K562 (cell line): ENCODE measurements at regions not wholly inside any gene's neighbourhood (a gene's known extent, or its start where the extent isn't known, plus 50 kb on each side); places are given as distances from the start of the nearest gene placed in this dataset.

Experiments
- ATAC-seq: fragments of 200-7000 bp; cut with Tn5 transposase; 3 replicates; pipeline ENCODE4 v1.9.1; 2020; ENCODE audit warnings: moderate library complexity
- BruUV-seq: library from RNA; stranded (reverse); fragments of 400-500 nt; replicated peaks from 2 replicates; lab custom pipeline; 2021; lab: Mats Ljungman, UMichigan
- CTCF ChIA-PET: fragments of 300-600 bp; formaldehyde crosslinking; extraction: SDS; loops from one replicate; lab custom pipeline; 2021; ENCODE audit warnings: low intra/inter-chr PET ratio; lab: Yijun Ruan, JAX
- POLR2A ChIA-PET: fragments of 300-600, 350-650 bp; sonication (Branson Sonifier 250); formaldehyde crosslinking; extraction: SDS; loops from one replicate; lab custom pipeline; 2021; ENCODE audit warnings: antibody characterized with exemption, inconsistent platforms; lab: Yijun Ruan, JAX
- DNase-seq, 4 experiments: peaks; one replicate each; pipeline versions ENCODE4 v3.0.0 to v3.0.0-alpha.2; 2011 to 2018; ENCODE audit warnings: low spot score in 3 of 4, mixed read lengths in 3 of 4; ENCODE audit errors: extremely low read depth in 1 of 4
- FAIRE-seq: peaks from 2 replicates; lab custom pipeline; 2011; peaks lifted over from hg19 to GRCh38; lab: Jason Lieb, UNC
- H2AFZ ChIP-seq: 2 replicates; pipeline ENCODE4 v1.6.0; 2011; ENCODE audit warnings: low read depth, low read length, control low read depth, inconsistent platforms
- H3K27ac ChIP-seq: fragments of 200-600 bp; 3 replicates; pipeline ENCODE4 v1.8.0; 2011; ENCODE audit warnings: low read depth, mild to moderate bottlenecking, control low read depth, inconsistent platforms, low read length, moderate library complexity, mixed read lengths; ENCODE audit errors: extremely low read depth
- H3K27me3 ChIP-seq, 2 experiments: fragments of 300-600 bp in 1 of 2; 2 replicates in 1 of 2; 3 replicates in 1 of 2; pipeline versions ENCODE4 v1.6.0 to v1.8.0; 2011; ENCODE audit warnings: inconsistent platforms in 2 of 2, low read length in 2 of 2, mild to moderate bottlenecking in 1 of 2, mixed read lengths in 1 of 2, moderate library complexity in 1 of 2; ENCODE audit not compliant: control insufficient read depth in 2 of 2, insufficient read depth in 2 of 2
- H3K36me3 ChIP-seq: fragments of 300-600 bp; 3 replicates; pipeline ENCODE4 v1.8.0; 2011; ENCODE audit warnings: mild to moderate bottlenecking, low read length, inconsistent platforms; ENCODE audit not compliant: control insufficient read depth, insufficient read depth
- H3K4me1 ChIP-seq, 2 experiments: fragments of 200-600 bp in 1 of 2; replicated peaks in 1 of 2; 2 replicates in 1 of 2; 3 replicates in 1 of 2; pipeline versions ENCODE4 v1.5.1 to v1.8.0; 2011; ENCODE audit warnings: inconsistent platforms in 2 of 2, low read length in 2 of 2, mild to moderate bottlenecking in 1 of 2, mixed read lengths in 1 of 2, moderate library complexity in 1 of 2; ENCODE audit not compliant: control insufficient read depth in 2 of 2, insufficient read depth in 2 of 2
- H3K4me2 ChIP-seq: 2 replicates; pipeline ENCODE4 v1.6.1; 2011; ENCODE audit warnings: low read length, control low read depth, inconsistent platforms, mixed read lengths; ENCODE audit not compliant: insufficient read depth
- H3K4me3 ChIP-seq: fragments of 200-600 bp; sonication (generic), shearing (Covaris generic); 2 replicates; pipeline ENCODE4 v1.5.1; 2016; ENCODE audit warnings: control low read depth, inconsistent platforms
- H3K79me2 ChIP-seq: fragments of 200-600 bp; 3 replicates; pipeline ENCODE4 v1.8.0; 2011; ENCODE audit warnings: low read length, inconsistent platforms; ENCODE audit not compliant: control insufficient read depth, insufficient read depth
- H3K9ac ChIP-seq, 2 experiments: 2 replicates each; pipeline versions ENCODE4 v1.6.0 to v1.6.1; 2011; ENCODE audit warnings: low read depth in 2 of 2, low read length in 2 of 2, control low read depth in 1 of 2, inconsistent platforms in 1 of 2, mild to moderate bottlenecking in 1 of 2, mixed read lengths in 1 of 2; ENCODE audit not compliant: insufficient read depth in 1 of 2
- H3K9me1 ChIP-seq: one replicate; pipeline ENCODE4 v1.6.0; 2011; ENCODE audit warnings: inconsistent platforms, mild to moderate bottlenecking, low read length, moderate library complexity; ENCODE audit not compliant: control insufficient read depth, insufficient read depth
- H3K9me3 ChIP-seq: replicated peaks from 2 replicates; pipeline ENCODE4 v1.5.1; 2011; ENCODE audit warnings: low read depth, low read length, inconsistent platforms; ENCODE audit not compliant: control insufficient read depth, insufficient read depth
- H4K20me1 ChIP-seq: replicated peaks from 2 replicates; pipeline ENCODE4 v1.6.1; 2011; ENCODE audit warnings: low read length, inconsistent platforms, mixed read lengths; ENCODE audit not compliant: control insufficient read depth, insufficient read depth
- GTF2B ChIP-seq: IDR thresholded peaks from 2 replicates; pipeline ENCODE4 v1.6.1; 2011; ENCODE audit not compliant: insufficient read length; ENCODE audit errors: extremely low read depth
- GTF2F1 ChIP-seq: IDR thresholded peaks from 2 replicates; pipeline ENCODE4 v1.6.1; 2011; ENCODE audit warnings: low read depth, low read length, improper control_type of control experiment
- HDAC6 ChIP-seq: IDR thresholded peaks from 2 replicates; pipeline ENCODE4 v1.6.1; 2012; ENCODE audit warnings: low read depth, mild to moderate bottlenecking, control low read depth, inconsistent platforms, low read length, moderate library complexity
- HSF4 ChIP-seq: fragments of 250-450 bp; sonication (Bioruptor Pico); IDR thresholded peaks from 2 replicates; pipeline ENCODE4 v2.1.2; 2022; ENCODE audit warnings: mild to moderate bottlenecking, moderate library complexity, borderline replicate concordance
- IRF2 ChIP-seq: sonication (generic); formaldehyde crosslinking; IDR thresholded peaks from 2 replicates; pipeline ENCODE4 v1.8.1; 2022; ENCODE audit warnings: mild to moderate bottlenecking, missing genetic modification reagents
- L3MBTL2 ChIP-seq: fragments of 450-650 bp; IDR thresholded peaks from 2 replicates; pipeline ENCODE4 v1.6.1; 2016; ENCODE audit warnings: mild to moderate bottlenecking, moderate library complexity
- NBN ChIP-seq: fragments of 450-650 bp; IDR thresholded peaks from 2 replicates; pipeline ENCODE4 v1.6.1; 2016; ENCODE audit warnings: low read depth, mild to moderate bottlenecking
- NCOA2 ChIP-seq, 2 experiments: fragments of 450-650 bp; IDR thresholded peaks; 2 replicates each; pipeline ENCODE4 v1.6.1; 2018; ENCODE audit warnings: mild to moderate bottlenecking in 2 of 2, moderate library complexity in 1 of 2; ENCODE audit not compliant: partially characterized antibody in 2 of 2
- PRPF4 ChIP-seq: fragments of 200-400 bp; formaldehyde crosslinking; IDR thresholded peaks from one replicate; pipeline ENCODE4 v1.6.1; 2017; ENCODE audit warnings: low read length, low read depth, mild to moderate bottlenecking; ENCODE audit not compliant: insufficient read depth, poor library complexity, severe bottlenecking
- RNF219 ChIP-seq: fragments of 250-450 bp; sonication (Bioruptor Pico); IDR thresholded peaks from 2 replicates; pipeline ENCODE4 v1.5.0; 2022; ENCODE audit warnings: mild to moderate bottlenecking
- TFE3 ChIP-seq: fragments of 450-650 bp; formaldehyde crosslinking; IDR thresholded peaks from 2 replicates; pipeline ENCODE4 v1.4.0; 2020; ENCODE audit warnings: mild to moderate bottlenecking, mixed read lengths
- ZKSCAN3 ChIP-seq: fragments of 250-450 bp; sonication (Bioruptor Pico); IDR thresholded peaks from 2 replicates; pipeline ENCODE4 v1.4.0; 2020
- ZNF274 ChIP-seq: IDR thresholded peaks from 2 replicates; pipeline ENCODE4 v1.6.1; 2011; ENCODE audit warnings: low read depth, mild to moderate bottlenecking, low read length, moderate library complexity, borderline replicate concordance
- ZNF561 ChIP-seq: fragments of 450-650 bp; formaldehyde crosslinking; conservative IDR thresholded peaks from 2 replicates; pipeline ENCODE4 v1.4.0; 2020; ENCODE audit warnings: mild to moderate bottlenecking, moderate library complexity
- WGBS: fragments of 100-300 bp; shearing (Covaris generic); methylation state at CpG from one replicate; pipeline ENCODE4 v1.1.6; 2016; ENCODE audit warnings: low coverage, mixed read lengths; ENCODE audit not compliant: insufficient coverage; ENCODE audit errors: missing lambda C conversion rate; 5-methylcytosine and 5-hydroxymethylcytosine counted together
- in situ Hi-C: fragments of 300-500 bp; cut with MboI; formaldehyde crosslinking; loops from 4 replicates; pipeline ENCODE4 v1.15.0; 2018; ENCODE audit warnings: inconsistent platforms, mixed read lengths
- intact Hi-C: fragments of 100-400 bp; cut with micrococcal nuclease; formaldehyde crosslinking; loops from 2 replicates; pipeline ENCODE4 v1.14.2; 2022

GRCh38 chr6:21861942-21862341 lies 268.4 kb downstream of the SOX4 start (continued):
- TF ChIP-seq ZNF274 (no peak), PRPF4 (no peak)

- Histone ChIP-seq H3K27ac (no peak overlapping the region), H3K4me1 (no peaks in the 10 kb centered on the region), H3K27me3 (peaks cover 10 to 31% of the 10 kb centered on the region in 2 experiments; a peak in 4 of 5 replicates), H3K9me3 (no peaks in the 10 kb centered on the region), H4K20me1 (no peaks in the 10 kb centered on the region; the same call in 1 of the 2 replicates), H3K4me2 (no peak overlapping the region), H3K36me3 (no peaks in the 10 kb centered on the region), H3K9ac (no peak overlapping the region), H2AFZ (no peak overlapping the region), H3K4me3 (no peak overlapping the region), H3K79me2 (no peaks in the 10 kb centered on the region), H3K9me1 (no peaks in the 10 kb centered on the region)
- FAIRE-seq, result no peak
- DNase-seq, result no peak
- ChIA-PET CTCF (interaction anchor here (0.7 kb wide), 1 partner anchor 875 kb away, joined by 6 read pairs; no protein-coding TSS in a partner anchor), POLR2A (interaction anchor here (1.9 kb wide), 1 partner anchor 10 kb away, joined by 6 read pairs; no protein-coding TSS in a partner anchor)
- in situ Hi-C loops (no loop called here), intact Hi-C loops (no loop called here)
- BruUV-seq, result no TSS peak
- no peak for ATAC-seq
- 0% methylated on average over 2 of the region's 2 CpGs for WGBS
- TF ChIP-seq RNF219 (CRISPR knock-in tag) (no peak), NCOA2 (IDR thresholded peaks at IDR 0.05; ENCODE audit: partially characterized antibody in 2 of 2) (no peak), GTF2B (no peak), HSF4 (CRISPR knock-in tag) (no peak), L3MBTL2 (no peak), ZKSCAN3 (CRISPR knock-in tag) (no peak), IRF2 (CRISPR knock-in tag) (no peak), GTF2F1 (no peak), HDAC6 (no peak), NBN (no peak), ZNF561 (CRISPR knock-in tag) (no peak), TFE3 (no peak)
Measured at GRCh38 chr6:21864206-21864605, 270.7 kb downstream of the SOX4 start.
